GM18498 (cell line): ENCODE measurements at regions not wholly inside any gene's neighbourhood (a gene's known extent, or its start where the extent isn't known, plus 50 kb on each side); places are given as distances from the start of the nearest gene placed in this dataset.

Experiments
- ATAC-seq: cut with Tn5 transposase; IDR thresholded peaks from one replicate; pipeline ENCODE4 v1.9.1; 2021; ENCODE audit warnings: mild to moderate bottlenecking, moderate library complexity; ENCODE audit not compliant: unreplicated experiment

GRCh38 chr20:57881466-57882385 lies 171.9 kb upstream of the PMEPA1 start:
- no peak for ATAC-seq

- no peak for ATAC-seq
Measured at GRCh38 chr20:57880571-57880892, 170.7 kb upstream of the PMEPA1 start.

- ATAC-seq: no peak
Measured at GRCh38 chr20:57879779-57880570, 170.2 kb upstream of the PMEPA1 start.

- ATAC-seq: no peak
Measured at GRCh38 chr20:57879437-57879778, 169.6 kb upstream of the PMEPA1 start.

GRCh38 chr20:57878786-57879424 lies 169.1 kb upstream of the PMEPA1 start:
- no peak for ATAC-seq

GRCh38 chr20:57877995-57878394 lies 168.2 kb upstream of the PMEPA1 start:
- no peak for ATAC-seq

GRCh38 chr20:57877131-57877824 lies 167.5 kb upstream of the PMEPA1 start:
- ATAC-seq: no peak

- ATAC-seq: no peak
Measured at GRCh38 chr20:57876163-57876562, 166.3 kb upstream of the PMEPA1 start.

GRCh38 chr20:57874141-57874540 lies 164.3 kb upstream of the PMEPA1 start:
- ATAC-seq: no peak

- no peak for ATAC-seq
Measured at GRCh38 chr20:57872816-57873409, 163.1 kb upstream of the PMEPA1 start.

GRCh38 chr20:57871237-57871632 lies 161.4 kb upstream of the PMEPA1 start:
- no peak for ATAC-seq

GRCh38 chr20:57870597-57871236 lies 160.9 kb upstream of the PMEPA1 start:
- ATAC-seq: no peak

GRCh38 chr20:57869951-57870315 lies 160.1 kb upstream of the PMEPA1 start:
- no peak for ATAC-seq

- ATAC-seq: no peak
Measured at GRCh38 chr20:57869291-57869950, 159.6 kb upstream of the PMEPA1 start.

GRCh38 chr20:57868310-57868709 lies 158.5 kb upstream of the PMEPA1 start:
- no peak for ATAC-seq

GRCh38 chr20:57867807-57868206 lies 158.0 kb upstream of the PMEPA1 start:
- ATAC-seq: no peak

- no peak for ATAC-seq
Measured at GRCh38 chr20:57867181-57867803, 157.5 kb upstream of the PMEPA1 start.

- no peak for ATAC-seq
Measured at GRCh38 chr20:57866250-57867106, 156.7 kb upstream of the PMEPA1 start.
